GM10266 (cell line): ENCODE measurements at regions not wholly inside any gene's neighbourhood (a gene's known extent, or its start where the extent isn't known, plus 50 kb on each side); places are given as distances from the start of the nearest gene placed in this dataset.

ENCODE experiments used
- DNase-seq: peaks from one replicate; pipeline ENCODE4 v3.0.0; 2012; ENCODE audit errors: extremely low spot score
- CTCF ChIP-seq: IDR thresholded peaks from 2 replicates; pipeline ENCODE4 v1.5.1; 2012; ENCODE audit warnings: mild to moderate bottlenecking, low read depth; ENCODE audit not compliant: control insufficient read depth, insufficient read depth; ENCODE audit errors: missing control alignments

GRCh38 chr17:11144358-11145233 is 96.4 kb upstream of the SHISA6 start:
- no peak for DNase-seq
- TF ChIP-seq CTCF = peak; percentile 34

- no peak for DNase-seq
Observed at GRCh38 chr17:11142231-11142630, 98.8 kb upstream of the SHISA6 start.

GRCh38 chr17:11140501-11140900 is 100.5 kb upstream of the SHISA6 start:
- no peak for TF ChIP-seq CTCF
- DNase-seq = no peak

More at GRCh38 chr17:11142231-11142630, 98.8 kb upstream of the SHISA6 start:
- no peak for TF ChIP-seq CTCF

- TF ChIP-seq CTCF = no peak
- DNase-seq = no peak
Observed at GRCh38 chr17:11140043-11140442, 101.0 kb upstream of the SHISA6 start.

GRCh38 chr17:11138023-11138422 is 103.0 kb upstream of the SHISA6 start:
- no peak for TF ChIP-seq CTCF
- DNase-seq = no peak

- no peak for DNase-seq
- no peak for TF ChIP-seq CTCF
Observed at GRCh38 chr17:11135819-11136218, 105.2 kb upstream of the SHISA6 start.

- TF ChIP-seq CTCF = no peak
- no peak for DNase-seq
Observed at GRCh38 chr17:11130367-11130766, 110.6 kb upstream of the SHISA6 start.
